Activated CD8-positive, alpha-beta memory T cell treated with anti-CD3 and anti-CD28 coated beads, Interleukin-2, amount 50 U/mL, for 24 hours (primary cell): ENCODE measurements at regions not wholly inside any gene's neighbourhood (a gene's known extent, or its start where the extent isn't known, plus 50 kb on each side); places are given as distances from the start of the nearest gene placed in this dataset.
"Not testable (repeated sequence)": the region's sequence is repeated elsewhere in the genome, so short reads cannot be mapped to it uniquely, and the experiment has no call there.

Source experiments
- DNase-seq: peaks from one replicate; pipeline ENCODE4 v3.0.0-alpha.2; 2020; ENCODE audit errors: extremely low read depth

GRCh38 chr7:106713452-106713851 lies 52.5 kb upstream of the CCDC71L start:
- not testable (repeated sequence) for DNase-seq

- DNase-seq, result not testable (repeated sequence)
Observed at GRCh38 chr7:106714590-106715442, 53.9 kb upstream of the CCDC71L start.

- no peak for DNase-seq
Observed at GRCh38 chr7:106715730-106716129, 54.8 kb upstream of the CCDC71L start.

- DNase-seq, result no peak
Observed at GRCh38 chr7:106717254-106717954, 56.4 kb upstream of the CCDC71L start.

GRCh38 chr7:106717955-106718871 lies 57.3 kb upstream of the CCDC71L start:
- peak; percentile 68 for DNase-seq

GRCh38 chr7:106720641-106721040 lies 59.7 kb upstream of the CCDC71L start:
- DNase-seq, result no peak

- no peak for DNase-seq
Observed at GRCh38 chr7:106721816-106722785, 61.1 kb upstream of the CCDC71L start.

- DNase-seq, result no peak
Observed at GRCh38 chr7:106723398-106723797, 62.4 kb upstream of the CCDC71L start.

GRCh38 chr7:106729720-106730385 lies 68.9 kb upstream of the CCDC71L start:
- no peak for DNase-seq

- no peak for DNase-seq
Observed at GRCh38 chr7:106731187-106731586, 70.2 kb upstream of the CCDC71L start.

GRCh38 chr7:106731646-106732444 lies 70.9 kb upstream of the CCDC71L start:
- DNase-seq, result no peak

GRCh38 chr7:106735637-106736036 lies 74.7 kb upstream of the CCDC71L start:
- no peak for DNase-seq

GRCh38 chr7:106736123-106736507 lies 75.2 kb upstream of the CCDC71L start:
- no peak for DNase-seq

GRCh38 chr7:106736508-106737201 lies 75.7 kb upstream of the CCDC71L start:
- no peak for DNase-seq

- DNase-seq, result no peak
Observed at GRCh38 chr7:106737202-106737562, 76.2 kb upstream of the CCDC71L start.

GRCh38 chr7:106740806-106741205 lies 79.8 kb upstream of the CCDC71L start:
- DNase-seq, result no peak

- no peak for DNase-seq
Observed at GRCh38 chr7:106744563-106745091, 83.7 kb upstream of the CCDC71L start.

GRCh38 chr7:106747301-106747700 lies 86.3 kb upstream of the CCDC71L start:
- DNase-seq, result not testable (repeated sequence)

- DNase-seq, result no peak
Observed at GRCh38 chr7:106747804-106748203, 86.8 kb upstream of the CCDC71L start.
